ENCODE measurements at regions not wholly inside any gene's neighbourhood (a gene's known extent, or its start where the extent isn't known, plus 50 kb on each side); places are given as distances from the start of the nearest gene placed in this dataset.
A peak's percentile ranks its signal among the peaks of the same experiment; 100 is the strongest.

DNA sequence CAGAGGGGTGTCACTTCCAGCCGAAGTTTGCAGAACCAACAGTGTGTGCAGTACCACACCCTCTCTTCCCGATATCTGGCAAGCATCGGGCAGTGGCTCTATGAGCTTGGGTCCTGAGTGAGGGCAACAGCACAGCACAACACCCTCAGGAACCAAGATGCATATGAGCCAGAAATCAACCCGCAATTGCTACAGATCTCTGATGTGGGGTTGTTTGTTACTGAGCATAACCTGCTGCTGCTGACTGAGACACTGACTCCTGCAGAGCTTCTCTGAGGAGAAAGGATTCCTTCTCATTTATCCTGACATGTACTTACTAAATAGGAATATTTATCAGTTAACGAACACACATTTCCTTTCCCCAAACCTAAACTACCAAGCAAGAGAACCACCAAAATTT is 218.3 kb downstream of the RBFOX3 start:
- WGBS (ENCODE audit: low lambda C conversion rate) = 10% methylated on average over 2 of the region's 5 CpGs
- H3K4me2 ChIP-seq (ENCODE audit: low read depth, low read length) = no peak overlapping the region
- no peaks in the 10 kb centered on the region for H3K4me1 ChIP-seq (ENCODE audit: insufficient read depth, low read length)
- no peak overlapping the region for H3K4me3 ChIP-seq (replicated peaks in 1 of 3; ENCODE audit: insufficient read depth in 1 of 3, low read depth in 2 of 3, low read length in 3 of 3)
- FAIRE-seq (no peak), ATAC-seq (no peak), DNase-seq (ENCODE audit: low spot score) (no peak)
- H3K27ac ChIP-seq (ENCODE audit: extremely low read length, insufficient read depth, low read length) = no peak overlapping the region
- POLR2A ChIA-PET = interaction anchor here (1.2 kb wide), 1 partner anchor 366 kb away, joined by 5 read pairs; no protein-coding TSS in a partner anchor
- no peak overlapping the region for H3K9ac ChIP-seq (ENCODE audit: insufficient read depth, low read depth, low read length)
- CTCF ChIA-PET (ENCODE audit: low intra/inter-chr PET ratio, low total read pairs) = interaction anchor here (1.1 to 3.5 kb wide), 6 partner anchors 205 to 400 kb away, joined by 4 to 36 read pairs (median 6); no protein-coding TSS in a partner anchor
- peaks cover 23 to 92% of the 10 kb centered on the region in 2 experiments for H3K27me3 ChIP-seq (ENCODE audit: control insufficient read depth in 1 of 2, insufficient read depth in 2 of 2, low read length in 2 of 2)
- no peaks in the 10 kb centered on the region for H3K79me2 ChIP-seq (ENCODE audit: insufficient read depth, low read length)
- intact Hi-C loops (cut with micrococcal nuclease; ENCODE audit: unreplicated experiment) = no loop called here
- TF ChIP-seq SNAI1 (CRISPR knock-in tag; IDR thresholded peaks at IDR 0.05; ENCODE audit: borderline replicate concordance) (no peak), ZSCAN20 (CRISPR knock-in tag; IDR thresholded peaks at IDR 0.05; ENCODE audit: borderline replicate concordance) (no peak), PTBP1 (IDR thresholded peaks at IDR 0.05; ENCODE audit: low read depth, low read length, poor library complexity, severe bottlenecking) (no peak), RBAK (CRISPR knock-in tag; IDR thresholded peaks at IDR 0.05) (peak; percentile 87), ISL2 (CRISPR knock-in tag; IDR thresholded peaks at IDR 0.05) (no peak)
- BruUV-seq (replicated peaks) = no TSS peak
- H2AFZ ChIP-seq (ENCODE audit: low read length) = no peak overlapping the region
- in situ Hi-C loops (cut with HindIII; ENCODE audit: extremely low pct_ligation_motif_present, low pct_unique_long_range_greater_than_20kb) = no loop called here
- no peaks in the 10 kb centered on the region for H3K9me3 ChIP-seq (ENCODE audit: low read length)
- peaks cover 4% of the 10 kb centered on the region; the same call in 1 of the 2 replicates for H4K20me1 ChIP-seq (ENCODE audit: insufficient read depth, low read length)
- H3K36me3 ChIP-seq (replicated peaks in 1 of 2; ENCODE audit: control insufficient read depth in 1 of 2, insufficient read depth in 2 of 2, low read length in 2 of 2) = no peaks in the 10 kb centered on the region

DNA sequence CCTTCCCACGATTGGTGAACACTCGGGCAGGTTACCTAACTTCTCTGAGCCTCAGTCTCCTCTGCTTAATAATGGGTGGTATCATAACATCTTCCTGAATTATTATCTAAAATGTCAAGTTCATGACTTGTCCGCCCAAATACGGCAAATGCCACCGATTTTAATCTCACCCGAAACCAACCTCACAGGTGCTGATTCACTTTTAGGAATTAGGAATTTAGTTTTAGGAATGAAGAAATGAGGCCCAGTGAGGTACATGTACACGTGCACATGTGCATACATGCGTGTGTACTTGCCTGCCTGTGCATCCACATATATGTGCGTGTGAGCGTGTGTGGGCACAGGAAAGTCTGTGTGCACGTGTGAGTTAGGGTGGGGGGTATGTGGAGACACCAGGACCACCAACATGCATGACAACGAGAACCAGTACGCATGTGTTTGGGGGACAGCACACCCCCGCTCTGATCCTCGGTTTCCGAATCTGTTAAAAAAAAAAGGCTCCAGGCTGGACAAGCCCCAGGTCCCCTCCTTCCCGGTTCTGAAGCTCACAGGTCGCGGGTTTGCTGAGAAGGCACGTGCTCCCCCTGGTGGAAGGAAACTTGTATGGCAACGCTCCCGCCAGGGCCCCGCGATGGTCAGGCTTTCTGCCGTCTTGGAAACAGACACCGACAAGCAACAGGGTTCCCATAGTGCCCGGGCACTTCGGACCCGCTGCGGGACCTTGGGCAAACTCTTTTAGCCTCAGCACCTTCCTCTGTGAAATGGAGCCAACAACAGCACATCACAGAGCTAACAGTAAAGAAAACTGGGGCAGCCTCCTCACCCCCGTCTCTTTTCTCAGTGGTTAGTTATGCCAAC is 219.2 kb downstream of the RBFOX3 start:
- ChIA-PET CTCF (ENCODE audit: low intra/inter-chr PET ratio, low total read pairs) (interaction anchor here (0.7 to 3.5 kb wide), 7 partner anchors 10 to 372 kb away, joined by 3 to 36 read pairs (median 6); no protein-coding TSS in a partner anchor), POLR2A (interaction anchor here (1.2 kb wide), 1 partner anchor 365 kb away, joined by 5 read pairs; no protein-coding TSS in a partner anchor)
- WGBS (ENCODE audit: low lambda C conversion rate) = 26% methylated on average over 21 of the region's 31 CpGs
- Histone ChIP-seq H3K27ac (ENCODE audit: extremely low read length, insufficient read depth, low read length) (no peak overlapping the region), H3K4me2 (ENCODE audit: low read depth, low read length) (no peak overlapping the region), H3K79me2 (ENCODE audit: insufficient read depth, low read length) (no peaks in the 10 kb centered on the region), H2AFZ (ENCODE audit: low read length) (no peak overlapping the region), H3K36me3 (replicated peaks in 1 of 2; ENCODE audit: control insufficient read depth in 1 of 2, insufficient read depth in 2 of 2, low read length in 2 of 2) (no peaks in the 10 kb centered on the region), H4K20me1 (ENCODE audit: insufficient read depth, low read length) (peaks cover 4% of the 10 kb centered on the region; the same call in 1 of the 2 replicates), H3K4me3 (replicated peaks in 1 of 3; ENCODE audit: insufficient read depth in 1 of 3, low read depth in 2 of 3, low read length in 3 of 3) (no peak overlapping the region), H3K27me3 (ENCODE audit: control insufficient read depth in 1 of 2, insufficient read depth in 2 of 2, low read length in 2 of 2) (peaks cover 22 to 85% of the 10 kb centered on the region in 2 experiments), H3K9ac (ENCODE audit: insufficient read depth, low read depth, low read length) (no peak overlapping the region), H3K4me1 (ENCODE audit: insufficient read depth, low read length) (no peaks in the 10 kb centered on the region), H3K9me3 (ENCODE audit: low read length) (no peaks in the 10 kb centered on the region)
- in situ Hi-C loops (cut with HindIII; ENCODE audit: extremely low pct_ligation_motif_present, low pct_unique_long_range_greater_than_20kb) (no loop called here), intact Hi-C loops (cut with micrococcal nuclease; ENCODE audit: unreplicated experiment) (no loop called here)
- no TSS peak for BruUV-seq (replicated peaks)
- ATAC-seq = peak; percentile 58
- FAIRE-seq = peak; percentile 91
- DNase-seq (ENCODE audit: low spot score) = peak; percentile 48
- TF ChIP-seq ZNF605 (CRISPR knock-in tag; IDR thresholded peaks at IDR 0.05) (no peak), SMC3 (IDR thresholded peaks at IDR 0.05; ENCODE audit: low read length) (0 out of 2 replicates have a peak, but pooled peaks have one; percentile 19), KDM2A (CRISPR knock-in tag; IDR thresholded peaks at IDR 0.05; ENCODE audit: borderline replicate concordance, low read depth) (peak; percentile 37; the same call in 1 of the 2 replicates), ZNF343 (CRISPR knock-in tag; IDR thresholded peaks at IDR 0.05) (no peak), XRCC5 (optimal IDR thresholded peaks at IDR 0.05; ENCODE audit: low read length) (peak; percentile 72), ZNF777 (CRISPR knock-in tag; IDR thresholded peaks at IDR 0.05) (peak; percentile 41; the same call in 1 of the 2 replicates), MAFF (IDR thresholded peaks at IDR 0.05; ENCODE audit: low read depth, low read length) (no peak), PAF1 (CRISPR knock-in tag; IDR thresholded peaks at IDR 0.05) (no peak), ZKSCAN8 (CRISPR knock-in tag; IDR thresholded peaks at IDR 0.05; ENCODE audit: borderline replicate concordance) (no peak), ADNP (CRISPR knock-in tag; IDR thresholded peaks at IDR 0.05) (no peak), MYC (CRISPR knock-in tag; IDR thresholded peaks at IDR 0.05; ENCODE audit: borderline replicate concordance) (peak; percentile 18; the same call in 1 of the 2 replicates), NBN (conservative IDR thresholded peaks at IDR 0.05) (no peak), ZNF432 (CRISPR knock-in tag; IDR thresholded peaks at IDR 0.05; ENCODE audit: borderline replicate concordance) (no peak), ZNF274 (CRISPR knock-in tag; IDR thresholded peaks at IDR 0.05) (0 out of 2 replicates have a peak, but pooled peaks have one; percentile 21)
- TF ChIP-seq, protein P1, sequence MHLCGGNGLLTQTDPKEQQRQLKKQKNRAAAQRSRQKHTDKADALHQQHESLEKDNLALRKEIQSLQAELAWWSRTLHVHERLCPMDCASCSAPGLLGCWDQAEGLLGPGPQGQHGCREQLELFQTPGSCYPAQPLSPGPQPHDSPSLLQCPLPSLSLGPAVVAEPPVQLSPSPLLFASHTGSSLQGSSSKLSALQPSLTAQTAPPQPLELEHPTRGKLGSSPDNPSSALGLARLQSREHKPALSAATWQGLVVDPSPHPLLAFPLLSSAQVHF (CRISPR knock-in tag; IDR thresholded peaks at IDR 0.05) = no peak

All from HepG2 (cell line).